Astrocyte (in vitro differentiated cells and primary cell): ENCODE measurements at regions not wholly inside any gene's neighbourhood (a gene's known extent, or its start where the extent isn't known, plus 50 kb on each side); places are given as distances from the start of the nearest gene placed in this dataset.

Source experiments
- DNase-seq: peaks from one replicate; pipeline ENCODE4 v3.0.0-alpha.2; 2010; ENCODE audit warnings: low read depth
- FAIRE-seq: peaks from 2 replicates; lab custom pipeline; 2011; peaks lifted over from hg19 to GRCh38; lab: Jason Lieb, UNC
- H2AFZ ChIP-seq: 2 replicates; pipeline ENCODE4 v1.6.0; 2012; ENCODE audit warnings: low read depth, low read length, inconsistent platforms
- H3K27ac ChIP-seq: 2 replicates; pipeline ENCODE4 v1.5.1; 2011; ENCODE audit warnings: low read depth, low read length, inconsistent platforms
- H3K27me3 ChIP-seq: 2 replicates; pipeline ENCODE4 v1.6.0; 2011; ENCODE audit warnings: low read length, inconsistent platforms; ENCODE audit not compliant: insufficient read depth
- H3K36me3 ChIP-seq: 2 replicates; pipeline ENCODE4 v1.5.1; 2011; ENCODE audit warnings: low read length, inconsistent platforms; ENCODE audit not compliant: insufficient read depth
- H3K4me1 ChIP-seq: 2 replicates; pipeline ENCODE4 v1.5.1; 2011; ENCODE audit warnings: low read length, inconsistent platforms; ENCODE audit not compliant: insufficient read depth
- H3K4me2 ChIP-seq: 2 replicates; pipeline ENCODE4 v1.6.0; 2012; ENCODE audit warnings: low read length, inconsistent platforms
- H3K4me3 ChIP-seq: 2 replicates; pipeline ENCODE4 v1.5.1; 2011; ENCODE audit warnings: low read depth, mild to moderate bottlenecking, low read length, inconsistent platforms; ENCODE audit not compliant: insufficient read depth
- H3K79me2 ChIP-seq: 2 replicates; pipeline ENCODE4 v1.6.0; 2012; ENCODE audit warnings: mild to moderate bottlenecking, low read length, inconsistent platforms; ENCODE audit not compliant: insufficient read depth
- H3K9ac ChIP-seq: 2 replicates; pipeline ENCODE4 v1.6.0; 2012; ENCODE audit warnings: mild to moderate bottlenecking, low read length, inconsistent platforms
- H3K9me3 ChIP-seq: 2 replicates; pipeline ENCODE4 v1.5.1; 2012; ENCODE audit warnings: low read depth, mild to moderate bottlenecking, low read length, inconsistent platforms; ENCODE audit not compliant: insufficient read depth
- H4K20me1 ChIP-seq: 2 replicates; pipeline ENCODE4 v1.6.0; 2012; ENCODE audit warnings: low read length, inconsistent platforms; ENCODE audit not compliant: insufficient read depth
- H3K27ac Mint-ChIP-seq: one replicate; pipeline ENCODE4 v1.8.0; 2021; ENCODE audit warnings: mild to moderate bottlenecking, mixed read lengths; ENCODE audit not compliant: unreplicated experiment
- H3K27me3 Mint-ChIP-seq: one replicate; pipeline ENCODE4 v1.8.0; 2021; ENCODE audit warnings: low read depth, mixed read lengths; ENCODE audit not compliant: unreplicated experiment
- H3K36me3 Mint-ChIP-seq: one replicate; pipeline ENCODE4 v1.8.0; 2021; ENCODE audit warnings: low read depth, mixed read lengths; ENCODE audit not compliant: unreplicated experiment
- H3K4me1 Mint-ChIP-seq: one replicate; pipeline ENCODE4 v1.8.0; 2021; ENCODE audit warnings: low read depth, mixed read lengths; ENCODE audit not compliant: unreplicated experiment
- H3K4me3 Mint-ChIP-seq: one replicate; pipeline ENCODE4 v1.8.0; 2021; ENCODE audit warnings: mild to moderate bottlenecking, moderate library complexity, mixed read lengths; ENCODE audit not compliant: unreplicated experiment
- H3K9me3 Mint-ChIP-seq: one replicate; pipeline ENCODE4 v1.8.0; 2021; ENCODE audit warnings: mild to moderate bottlenecking, mixed read lengths; ENCODE audit not compliant: unreplicated experiment
- CTCF ChIP-seq: IDR thresholded peaks from 2 replicates; pipeline ENCODE4 v1.5.1; 2011; ENCODE audit warnings: low read depth, mild to moderate bottlenecking, inconsistent platforms, low read length, moderate library complexity; ENCODE audit not compliant: insufficient read depth
- EZH2 ChIP-seq: IDR thresholded peaks from 2 replicates; pipeline ENCODE4 v1.6.1; 2012; ENCODE audit warnings: mild to moderate bottlenecking, low read length, inconsistent platforms; ENCODE audit not compliant: insufficient read depth

DNA sequence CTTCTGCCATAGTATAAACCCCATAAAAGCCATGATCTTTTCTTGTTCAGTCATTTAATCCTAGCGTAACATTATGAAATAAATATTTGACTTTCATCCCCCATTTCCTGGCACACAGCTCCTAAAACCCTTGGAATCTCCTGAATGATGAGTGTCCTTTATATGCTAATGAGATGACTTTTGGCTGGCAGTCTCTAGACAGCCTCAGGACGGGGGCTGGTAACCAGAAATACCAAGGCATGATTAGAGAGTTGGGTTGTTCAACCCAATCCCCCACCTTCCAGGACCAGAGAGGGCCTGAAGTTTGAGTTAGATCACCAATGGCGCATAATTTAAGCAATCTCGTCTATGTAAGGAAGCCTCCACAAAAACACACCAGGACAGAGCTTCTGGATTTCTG lies 1246.1 kb upstream of the TENM4 start:
- Histone ChIP-seq H3K4me1 (no peaks in the 10 kb centered on the region), H3K4me2 (no peak overlapping the region), H3K27me3 (no peaks in the 10 kb centered on the region), H2AFZ (no peak overlapping the region), H3K36me3 (no peaks in the 10 kb centered on the region), H3K27ac (no peak overlapping the region), H4K20me1 (no peaks in the 10 kb centered on the region), H3K9me3 (no peaks in the 10 kb centered on the region), H3K9ac (no peak overlapping the region), H3K4me3 (no peak overlapping the region), H3K79me2 (no peaks in the 10 kb centered on the region)
- Mint-ChIP-seq H3K36me3 (no peaks in the 10 kb centered on the region), H3K27ac (no peak overlapping the region), H3K9me3 (no peaks in the 10 kb centered on the region), H3K4me3 (no peak overlapping the region), H3K27me3 (no peaks in the 10 kb centered on the region), H3K4me1 (no peaks in the 10 kb centered on the region)
- DNase-seq (no peak), FAIRE-seq (no peak)
- TF ChIP-seq EZH2 (no peak), CTCF (no peak)

- no peak overlapping the region for H3K4me3 Mint-ChIP-seq
- peaks cover 4% of the 10 kb centered on the region for H3K9me3 Mint-ChIP-seq
- H3K27ac Mint-ChIP-seq = no peak overlapping the region
- Histone ChIP-seq H3K4me3 (no peak overlapping the region), H3K36me3 (no peaks in the 10 kb centered on the region), H3K27ac (no peak overlapping the region), H3K9me3 (no peaks in the 10 kb centered on the region), H3K79me2 (no peaks in the 10 kb centered on the region), H3K9ac (no peak overlapping the region), H2AFZ (no peak overlapping the region), H3K4me2 (no peak overlapping the region), H3K4me1 (no peaks in the 10 kb centered on the region), H4K20me1 (no peaks in the 10 kb centered on the region), H3K27me3 (no peaks in the 10 kb centered on the region)
- DNase-seq (no peak), FAIRE-seq (no peak)
- no peaks in the 10 kb centered on the region for H3K4me1 Mint-ChIP-seq
- no peaks in the 10 kb centered on the region for H3K36me3 Mint-ChIP-seq
- H3K27me3 Mint-ChIP-seq = no peaks in the 10 kb centered on the region
- TF ChIP-seq CTCF (no peak), EZH2 (no peak)
These were observed 1232.7 kb upstream of the TENM4 start for GRCh38 chr11:80673566-80673965.

DNA sequence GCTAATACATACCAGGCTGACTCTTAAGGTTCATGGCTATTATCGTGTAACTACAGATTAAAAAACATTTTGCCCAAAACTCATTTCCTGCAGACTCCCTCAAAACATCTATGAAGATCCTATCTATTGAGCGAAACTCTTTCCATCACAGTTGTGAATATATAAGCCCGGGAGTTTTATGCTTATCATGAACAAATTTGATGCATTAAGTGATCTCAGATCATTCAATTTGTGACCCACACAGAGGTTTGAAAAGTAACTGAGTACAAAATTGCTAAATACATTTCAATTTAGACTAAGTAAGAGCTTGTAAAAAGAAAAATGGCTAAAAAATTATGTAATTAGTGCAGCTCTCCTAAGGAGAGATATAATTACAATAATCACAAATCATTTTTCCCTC lies 1228.8 kb upstream of the TENM4 start:
- Histone ChIP-seq H3K36me3 (no peaks in the 10 kb centered on the region), H3K79me2 (no peaks in the 10 kb centered on the region), H3K4me1 (no peaks in the 10 kb centered on the region), H3K4me3 (no peak overlapping the region), H2AFZ (no peak overlapping the region), H3K27ac (no peak overlapping the region), H3K9ac (no peak overlapping the region), H3K9me3 (no peaks in the 10 kb centered on the region), H4K20me1 (no peaks in the 10 kb centered on the region), H3K4me2 (no peak overlapping the region), H3K27me3 (no peaks in the 10 kb centered on the region)
- Mint-ChIP-seq H3K27me3 (no peaks in the 10 kb centered on the region), H3K4me3 (no peak overlapping the region), H3K36me3 (no peaks in the 10 kb centered on the region), H3K4me1 (no peaks in the 10 kb centered on the region), H3K27ac (no peak overlapping the region), H3K9me3 (peaks cover 2% of the 10 kb centered on the region)
- DNase-seq (no peak), FAIRE-seq (no peak)
- TF ChIP-seq CTCF = no peak
- TF ChIP-seq EZH2 = no peak
